ENCODE measurements at regions not wholly inside any gene's neighbourhood (a gene's known extent, or its start where the extent isn't known, plus 50 kb on each side); places are given as distances from the start of the nearest gene placed in this dataset.

DNA sequence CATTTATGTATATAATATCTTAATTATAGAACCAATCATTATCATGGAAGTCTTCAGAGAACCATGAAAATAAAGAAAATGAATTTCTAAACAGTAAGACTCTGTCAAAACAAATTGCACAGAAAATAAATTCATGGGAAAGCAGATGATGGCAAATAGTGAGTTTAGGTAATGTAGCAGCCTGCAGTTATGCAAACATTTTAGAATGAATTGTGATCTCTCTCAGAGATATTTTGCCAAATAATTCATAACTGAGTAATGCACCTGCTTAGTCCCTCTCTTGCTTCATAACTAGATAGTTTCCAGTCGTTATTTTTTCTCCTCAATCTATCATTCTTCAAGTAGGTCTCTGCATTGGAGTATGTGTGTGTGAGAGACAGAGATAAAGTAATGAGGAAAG is 492.7 kb upstream of the THBS1 start:
- TF ChIP-seq, protein P1, sequence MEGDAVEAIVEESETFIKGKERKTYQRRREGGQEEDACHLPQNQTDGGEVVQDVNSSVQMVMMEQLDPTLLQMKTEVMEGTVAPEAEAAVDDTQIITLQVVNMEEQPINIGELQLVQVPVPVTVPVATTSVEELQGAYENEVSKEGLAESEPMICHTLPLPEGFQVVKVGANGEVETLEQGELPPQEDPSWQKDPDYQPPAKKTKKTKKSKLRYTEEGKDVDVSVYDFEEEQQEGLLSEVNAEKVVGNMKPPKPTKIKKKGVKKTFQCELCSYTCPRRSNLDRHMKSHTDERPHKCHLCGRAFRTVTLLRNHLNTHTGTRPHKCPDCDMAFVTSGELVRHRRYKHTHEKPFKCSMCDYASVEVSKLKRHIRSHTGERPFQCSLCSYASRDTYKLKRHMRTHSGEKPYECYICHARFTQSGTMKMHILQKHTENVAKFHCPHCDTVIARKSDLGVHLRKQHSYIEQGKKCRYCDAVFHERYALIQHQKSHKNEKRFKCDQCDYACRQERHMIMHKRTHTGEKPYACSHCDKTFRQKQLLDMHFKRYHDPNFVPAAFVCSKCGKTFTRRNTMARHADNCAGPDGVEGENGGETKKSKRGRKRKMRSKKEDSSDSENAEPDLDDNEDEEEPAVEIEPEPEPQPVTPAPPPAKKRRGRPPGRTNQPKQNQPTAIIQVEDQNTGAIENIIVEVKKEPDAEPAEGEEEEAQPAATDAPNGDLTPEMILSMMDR (IDR thresholded peaks at IDR 0.05 in 8 of 11, conservative IDR thresholded peaks at IDR 0.05 in 3 of 11): no peak
- no peak for TF ChIP-seq POLR2A (IDR thresholded peaks at IDR 0.05)

Measured in spleen (tissue), 7 donors.